Astrocyte of the hippocampus (primary cell): ENCODE measurements at regions not wholly inside any gene's neighbourhood (a gene's known extent, or its start where the extent isn't known, plus 50 kb on each side); places are given as distances from the start of the nearest gene placed in this dataset.
"Not testable (repeated sequence)": the region's sequence is repeated elsewhere in the genome, so short reads cannot be mapped to it uniquely, and the experiment has no call there.

Source experiments
- DNase-seq: peaks from one replicate; pipeline ENCODE4 v3.0.0; 2011; ENCODE audit warnings: low read depth, low spot score

DNA sequence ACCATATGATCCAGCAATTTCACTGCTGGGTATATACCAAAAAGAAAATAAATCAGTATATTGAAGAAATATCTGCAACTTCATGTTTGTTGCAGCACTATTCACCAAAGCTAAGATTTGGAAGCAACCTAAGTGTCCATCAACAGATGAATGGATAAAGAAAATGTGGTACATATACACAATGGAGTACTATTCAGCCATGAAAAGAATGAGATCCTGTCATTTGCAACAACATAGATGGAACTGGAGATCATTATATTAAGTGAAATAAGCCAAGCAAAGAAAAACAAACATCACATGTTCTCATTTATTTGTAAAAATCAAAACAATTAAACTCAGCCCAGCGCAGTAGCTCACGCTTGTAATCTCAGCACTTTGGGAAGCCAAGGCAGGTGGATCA, 184.4 kb upstream of the NR5A2 start:
- not testable (repeated sequence) for DNase-seq

DNA sequence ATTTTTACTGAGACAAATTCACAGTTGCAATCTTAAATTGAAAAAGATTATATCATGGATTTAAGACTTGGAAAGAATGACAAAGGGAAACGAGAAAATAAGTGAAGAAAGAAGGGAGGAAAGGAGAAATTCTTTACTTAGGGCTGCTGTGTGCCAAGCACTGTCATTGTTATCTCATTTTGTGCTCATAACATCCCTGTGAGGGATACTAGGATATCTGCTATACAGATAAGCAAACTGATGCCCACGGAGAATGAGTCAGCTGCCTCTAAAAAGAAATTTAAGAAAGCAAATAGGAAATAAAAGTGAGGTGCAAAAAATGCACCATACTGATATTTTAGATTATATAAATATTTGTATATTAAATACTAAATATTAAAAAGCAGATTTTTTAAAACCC, 183.6 kb upstream of the NR5A2 start:
- DNase-seq, result no peak

DNA sequence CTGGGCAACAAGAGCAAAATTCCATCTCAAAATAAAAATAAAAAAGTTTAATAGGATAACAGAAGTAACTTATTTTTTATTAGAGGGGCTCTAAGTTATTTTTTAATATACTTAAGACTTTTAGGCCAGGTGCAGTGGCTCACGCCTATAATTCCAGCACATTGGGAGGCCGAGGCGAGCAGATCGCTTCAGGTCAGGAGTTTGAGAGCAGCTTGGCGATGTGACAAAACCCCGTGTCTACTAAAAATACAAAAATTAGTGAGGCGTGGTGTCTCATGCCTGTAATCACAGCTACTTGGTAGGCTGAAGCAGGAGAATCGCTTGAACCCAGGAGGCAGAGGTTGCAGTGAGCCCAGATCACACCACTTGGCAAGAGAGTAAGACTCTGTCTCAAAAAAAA, 180.5 kb upstream of the NR5A2 start:
- no peak for DNase-seq

DNA sequence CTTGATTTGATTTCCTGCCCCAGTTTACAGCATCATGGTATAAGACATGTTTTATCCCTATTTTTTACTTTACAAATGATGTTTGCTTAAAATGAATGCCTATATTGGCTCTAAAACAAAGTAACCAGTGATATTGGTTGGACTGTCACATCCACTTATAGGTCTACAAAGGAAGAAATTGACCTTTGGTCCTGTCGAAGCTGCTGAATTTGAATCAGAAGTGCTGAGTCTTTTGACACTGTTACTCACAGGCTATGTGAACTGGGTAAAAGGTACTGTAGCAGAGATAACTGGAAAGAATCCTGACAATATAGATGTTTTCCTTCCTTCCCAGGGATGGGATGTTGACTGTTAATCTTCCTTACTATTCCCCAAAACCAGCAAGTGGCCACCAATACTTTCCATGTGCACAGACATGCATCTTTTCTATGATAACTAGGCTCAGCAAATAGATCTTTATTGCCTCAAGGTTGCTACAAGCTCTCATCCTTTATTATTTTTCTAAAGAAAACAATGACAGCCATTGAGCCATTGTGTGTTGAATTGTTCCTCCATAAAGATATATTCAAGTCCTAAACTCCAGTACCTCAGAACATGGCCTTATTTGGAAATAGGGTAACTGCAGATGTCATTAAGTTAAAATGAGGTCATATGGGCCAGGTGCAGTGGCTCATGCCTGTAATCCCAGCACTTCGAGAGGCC, 175.9 kb upstream of the NR5A2 start:
- no peak for DNase-seq

DNA sequence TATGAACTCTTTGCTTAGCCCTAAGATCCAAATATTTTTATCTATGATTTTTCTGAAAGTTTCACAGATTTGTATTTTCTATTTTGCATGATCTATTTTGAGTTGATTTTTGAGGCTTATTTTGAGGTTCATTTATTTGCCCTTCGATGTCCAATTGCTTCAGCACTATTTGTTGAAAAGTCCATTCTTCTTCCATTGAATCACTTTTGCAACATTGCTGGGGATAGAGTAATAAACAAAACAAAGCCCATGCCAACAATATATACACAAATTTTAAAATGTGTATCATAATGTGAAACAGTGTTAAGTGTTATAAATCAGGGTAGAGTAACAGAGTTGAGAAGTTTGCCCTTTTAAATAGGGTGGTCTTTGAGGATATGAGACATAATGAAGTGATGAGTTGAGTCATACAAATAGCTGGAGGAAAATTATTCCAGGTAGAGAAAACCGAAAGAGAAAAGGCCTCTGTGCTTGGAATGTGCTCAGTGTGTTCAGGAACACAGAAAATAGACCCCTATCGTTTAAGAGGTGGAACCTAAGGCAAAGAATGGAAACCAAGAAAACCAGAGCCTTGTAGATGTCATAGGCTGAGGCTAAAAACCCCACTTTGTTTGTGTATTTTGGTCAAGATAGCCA, 172.7 kb upstream of the NR5A2 start:
- DNase-seq, result no peak

DNA sequence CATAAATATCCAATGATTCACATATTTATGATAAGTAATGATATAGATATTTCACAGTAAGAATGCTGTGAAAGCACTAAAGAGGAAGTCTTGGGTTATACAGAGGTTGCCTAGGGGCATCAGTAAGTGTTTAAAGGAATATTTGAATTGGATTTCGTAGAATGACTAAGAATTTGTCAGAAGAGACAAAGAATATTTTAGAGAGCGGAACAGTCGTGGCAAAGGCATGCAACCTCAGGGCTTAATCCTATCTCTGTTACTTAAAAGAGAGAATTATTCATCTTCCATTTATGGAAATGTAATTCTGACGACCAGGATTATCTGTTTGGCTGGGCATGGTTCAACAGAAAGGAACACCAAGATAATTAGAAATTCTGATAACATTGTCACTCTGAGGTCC, 171.9 kb upstream of the NR5A2 start:
- DNase-seq, result no peak

DNA sequence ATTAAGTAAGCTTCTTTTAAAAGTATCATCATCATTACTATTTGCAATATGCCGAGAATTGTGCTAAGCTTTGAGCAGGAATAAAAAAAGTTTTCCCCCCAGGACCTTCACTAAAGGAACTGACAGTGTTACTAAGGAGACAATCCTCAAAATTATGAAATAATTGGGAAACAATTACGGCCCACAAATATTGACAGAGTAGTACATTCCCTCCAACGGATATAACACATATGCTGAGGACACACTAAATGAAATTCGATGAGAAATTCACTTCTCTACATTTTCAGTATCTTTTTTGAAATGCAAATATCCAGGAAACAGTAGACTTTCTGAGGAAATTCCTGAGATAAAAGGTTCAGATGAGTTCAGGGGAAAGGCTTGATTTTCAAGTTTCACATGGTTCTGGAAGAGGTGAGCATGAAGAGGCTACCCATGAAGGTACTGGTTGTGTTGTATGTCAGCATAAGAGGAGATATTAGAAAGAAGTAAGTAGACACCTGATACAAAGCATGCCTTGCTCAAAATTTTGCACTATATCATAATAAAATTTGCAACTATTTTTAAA, 171.2 kb upstream of the NR5A2 start:
- DNase-seq, result no peak

DNA sequence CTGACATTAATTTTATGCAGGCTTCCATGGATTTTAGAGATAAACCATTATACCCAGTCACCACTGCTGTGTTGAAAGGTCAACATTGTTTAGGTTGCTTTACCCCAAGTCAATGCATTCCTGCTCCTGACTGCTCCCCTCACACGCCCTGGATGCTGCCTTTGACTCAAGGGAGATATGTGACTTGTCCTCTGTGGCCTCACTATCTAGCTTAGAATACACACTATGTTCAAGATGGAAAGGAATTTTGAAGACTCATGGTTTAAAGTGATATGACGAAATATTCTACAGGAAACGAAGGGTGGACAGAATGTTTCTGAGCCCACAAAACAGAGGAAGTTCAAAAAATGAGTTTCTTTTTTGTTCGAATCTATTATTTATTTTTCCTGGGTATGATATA, 170.4 kb upstream of the NR5A2 start:
- no peak for DNase-seq

DNA sequence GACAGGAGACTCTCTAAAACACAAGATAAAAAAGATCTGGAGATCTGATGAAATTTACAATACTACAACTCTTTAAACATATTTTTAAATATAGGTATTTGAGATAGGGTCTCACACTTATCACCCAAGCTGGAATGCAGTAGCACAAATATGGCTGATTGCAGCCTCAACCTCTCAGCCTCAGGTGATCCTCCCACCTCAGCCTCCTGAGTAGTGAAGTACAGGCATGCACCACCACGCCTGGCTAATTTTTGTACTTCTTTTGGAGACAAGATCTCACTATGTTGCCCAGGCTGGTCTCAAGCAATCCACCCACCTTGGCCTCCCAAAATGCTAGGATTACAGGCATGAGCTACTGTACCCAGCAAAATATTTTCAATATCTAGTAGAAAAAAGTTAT, 170.0 kb upstream of the NR5A2 start:
- DNase-seq, result no peak

DNA sequence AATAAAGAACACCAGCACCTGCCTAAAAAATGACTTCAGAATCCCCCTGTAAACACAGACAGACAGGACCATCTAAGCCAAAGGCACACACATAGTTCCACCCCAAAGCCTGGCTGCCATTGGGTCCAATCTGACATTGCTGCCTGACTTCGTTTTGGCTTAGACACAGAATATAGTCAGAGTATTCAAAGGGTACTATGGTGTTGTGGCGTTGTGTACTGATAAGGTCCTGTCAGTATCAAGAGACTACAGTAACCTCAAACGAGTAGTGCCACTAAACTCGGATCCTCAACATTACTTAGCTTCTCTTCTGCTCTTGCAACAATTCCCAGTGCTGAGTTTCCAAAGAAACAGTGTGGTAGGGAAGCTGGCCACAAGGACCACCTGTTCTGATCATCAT, 169.3 kb upstream of the NR5A2 start:
- no peak for DNase-seq

DNA sequence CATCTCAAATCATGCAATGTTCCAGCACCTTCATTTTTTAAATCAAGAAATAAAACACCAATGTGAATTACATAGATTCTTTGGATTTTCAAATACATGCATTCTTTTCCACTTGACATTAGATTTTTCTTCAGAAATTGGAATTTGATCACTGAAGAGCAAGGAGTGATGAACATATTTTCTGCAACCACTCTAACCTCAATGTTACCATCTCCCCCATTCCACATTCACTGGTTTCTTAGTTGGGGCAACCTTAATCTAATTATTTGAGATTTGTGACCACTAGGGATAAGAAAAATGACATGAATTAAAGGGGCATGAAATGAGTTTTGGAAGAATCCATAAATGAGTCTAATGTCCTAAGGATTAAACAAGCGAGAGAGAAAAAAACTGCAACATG, 168.7 kb upstream of the NR5A2 start:
- no peak for DNase-seq

DNA sequence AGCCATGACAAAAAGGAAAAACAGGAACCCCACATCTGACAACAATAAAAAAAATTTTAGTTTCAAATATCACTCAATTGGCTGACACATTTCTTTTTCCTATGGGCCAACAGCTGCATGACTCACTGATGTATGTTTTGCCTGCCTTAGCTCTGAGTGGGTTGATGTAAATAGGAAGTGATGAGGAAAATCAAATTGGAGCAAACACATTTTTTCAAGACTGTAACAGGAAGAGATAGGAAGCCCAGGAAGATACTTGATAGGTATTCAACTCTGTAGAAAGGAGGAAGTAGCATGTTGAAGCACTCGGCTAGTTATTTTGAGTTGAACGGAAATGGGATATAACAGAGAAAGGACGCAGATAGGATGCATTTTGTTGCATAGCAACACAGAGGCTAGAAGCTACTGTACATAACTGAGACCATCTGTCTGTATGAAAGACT, 168.0 kb upstream of the NR5A2 start:
- peak; percentile 7 for DNase-seq

DNA sequence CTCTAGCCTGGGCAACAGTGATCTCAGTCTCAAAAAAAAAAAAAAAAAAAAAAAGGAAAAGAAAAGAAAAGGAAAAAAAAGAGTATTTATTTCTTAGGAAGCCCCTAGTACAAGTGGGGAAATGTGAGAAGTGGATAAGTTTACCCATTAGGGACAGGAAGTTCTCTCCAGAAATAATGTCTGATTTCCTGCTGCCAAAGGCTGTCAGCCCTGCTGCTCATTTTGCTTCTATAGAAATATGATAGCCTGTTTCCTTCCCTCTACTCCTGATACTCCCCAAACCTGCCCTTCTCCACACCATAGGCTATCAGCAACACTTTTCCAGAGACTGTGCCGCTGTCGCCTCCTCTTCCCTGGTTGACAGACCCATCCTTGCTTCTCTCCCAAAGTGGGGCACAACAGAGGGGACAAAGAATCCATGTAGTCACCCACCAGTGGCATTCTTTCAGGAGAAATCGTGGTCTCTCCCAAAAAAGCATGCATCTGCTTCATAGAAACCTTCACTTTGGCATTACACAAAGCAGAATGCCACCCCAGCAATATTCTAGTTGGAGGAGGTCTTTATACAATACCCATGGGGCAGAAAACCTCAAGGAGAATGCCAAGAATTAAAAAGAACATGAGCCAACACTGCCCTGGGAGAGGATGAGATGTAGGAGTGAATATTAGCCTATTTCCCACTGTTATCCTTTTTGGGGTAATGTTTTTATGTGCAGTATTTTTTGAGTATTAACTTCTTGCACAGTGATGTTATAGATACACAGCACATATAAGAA, 166.3 kb upstream of the NR5A2 start:
- no peak for DNase-seq

DNA sequence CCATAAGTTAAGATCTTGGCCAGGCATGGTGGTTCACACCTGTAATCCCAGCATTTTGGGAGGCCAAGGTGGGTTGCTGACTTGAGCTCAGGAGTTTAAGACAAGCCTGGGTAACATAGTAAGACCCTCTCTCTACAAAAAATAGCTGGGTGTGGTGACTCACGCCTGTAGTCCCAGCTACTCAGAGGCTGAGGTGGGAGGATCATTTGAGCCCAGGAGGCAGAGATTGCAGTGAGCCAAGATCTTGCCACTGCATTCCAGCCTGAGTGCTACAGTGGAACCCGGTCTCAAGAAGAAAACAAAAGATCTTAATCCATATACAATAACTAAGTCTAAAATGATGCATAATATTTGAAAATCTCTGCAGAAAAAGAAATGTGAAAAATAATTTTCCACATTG, 165.5 kb upstream of the NR5A2 start:
- DNase-seq, result no peak

DNA sequence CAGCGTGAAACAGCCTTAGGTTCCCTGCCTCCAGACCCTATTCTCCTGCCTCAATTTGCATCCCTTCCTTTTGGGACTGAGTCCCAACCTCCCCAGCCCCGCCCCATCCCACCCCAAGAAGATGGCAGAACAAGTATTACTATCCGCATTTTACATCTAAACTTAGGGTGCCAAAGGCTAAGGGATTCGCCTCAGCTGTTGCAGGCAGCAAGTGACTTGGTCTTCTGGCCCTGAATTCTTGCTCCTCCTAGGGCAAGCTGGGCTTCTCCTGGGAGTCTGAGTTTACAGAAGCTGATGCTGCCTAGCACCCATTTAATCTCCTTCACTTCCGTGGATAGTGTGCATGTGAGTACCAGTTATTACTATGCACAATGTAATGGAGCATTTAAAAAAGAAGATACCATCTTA, 161.3 kb upstream of the NR5A2 start:
- DNase-seq, result no peak

DNA sequence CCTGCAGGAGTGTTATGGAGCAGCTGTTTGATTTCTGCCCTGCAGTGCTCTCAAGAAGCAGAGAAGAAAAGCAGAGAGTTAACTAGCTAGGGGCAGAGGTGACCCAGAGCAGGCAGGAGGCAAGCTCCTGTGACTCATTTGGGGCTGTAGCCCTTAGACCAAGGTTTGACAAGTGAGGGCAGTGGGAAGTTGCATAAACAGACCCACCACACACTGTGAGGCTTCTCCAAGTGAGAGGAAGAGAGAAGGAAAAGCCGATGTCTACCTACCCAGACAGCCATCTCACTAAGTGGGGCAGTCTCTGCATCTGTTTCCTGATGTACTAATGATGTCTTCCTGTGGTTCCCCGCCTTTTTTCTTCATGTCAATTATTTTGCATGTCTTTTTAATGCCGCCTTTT, 159.9 kb upstream of the NR5A2 start:
- DNase-seq, result peak; percentile 7

DNA sequence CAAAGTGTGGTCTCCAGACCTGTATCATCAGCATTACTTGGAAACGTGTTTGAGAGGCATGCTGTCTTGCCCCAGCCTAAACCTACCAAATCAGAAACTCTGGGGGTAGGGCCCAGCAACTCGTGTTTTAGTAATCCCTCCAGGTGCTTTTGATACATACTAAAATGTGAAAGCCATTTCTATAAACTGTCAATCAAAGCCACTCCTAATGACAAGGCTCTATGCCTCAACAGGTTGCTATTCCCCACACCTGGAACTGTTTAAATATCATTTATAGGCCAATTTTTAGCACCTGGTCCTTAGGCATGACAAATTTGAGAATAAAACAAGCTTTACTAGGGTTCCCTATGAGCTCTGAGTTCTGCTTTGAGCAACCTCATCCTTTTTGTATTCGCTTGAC, 158.7 kb upstream of the NR5A2 start:
- no peak for DNase-seq

DNA sequence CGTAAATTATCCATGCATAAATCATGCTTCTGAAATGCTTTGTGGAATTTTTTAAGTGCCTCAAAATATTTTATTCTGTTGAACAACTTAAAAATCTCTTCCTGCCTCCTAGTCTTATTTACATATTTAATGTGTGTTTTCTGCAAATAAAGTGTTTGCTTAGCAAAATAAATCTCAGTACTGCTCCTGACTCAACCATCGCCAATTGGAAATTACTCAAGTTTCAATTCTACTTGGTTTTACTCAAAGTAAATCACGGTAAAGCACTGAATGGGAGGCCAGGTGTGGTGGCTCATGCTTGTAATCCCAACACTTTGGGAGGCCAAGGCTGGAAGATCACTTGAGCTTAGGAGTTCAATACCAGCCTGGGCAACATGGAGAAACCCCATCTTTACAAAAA, 152.2 kb upstream of the NR5A2 start:
- no peak for DNase-seq

DNA sequence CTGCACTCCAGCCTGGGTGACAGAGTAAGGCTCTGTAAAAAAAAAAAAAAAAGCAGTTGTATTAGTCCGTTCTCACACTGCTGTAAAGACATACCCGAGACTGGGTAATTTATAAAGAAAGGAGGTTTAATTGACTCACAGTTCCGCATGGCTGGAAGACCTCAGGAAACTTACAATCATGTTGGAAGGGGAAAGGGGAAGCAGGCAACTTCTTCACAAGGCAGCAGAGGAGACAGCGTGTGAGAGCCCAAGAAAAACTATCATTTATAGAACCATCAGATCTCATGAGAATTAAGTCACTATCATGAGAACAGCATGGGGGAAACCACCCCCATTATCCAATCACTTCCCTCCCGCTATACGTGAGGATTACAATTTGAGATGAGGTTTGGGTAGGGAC, 151.7 kb upstream of the NR5A2 start:
- no peak for DNase-seq

DNA sequence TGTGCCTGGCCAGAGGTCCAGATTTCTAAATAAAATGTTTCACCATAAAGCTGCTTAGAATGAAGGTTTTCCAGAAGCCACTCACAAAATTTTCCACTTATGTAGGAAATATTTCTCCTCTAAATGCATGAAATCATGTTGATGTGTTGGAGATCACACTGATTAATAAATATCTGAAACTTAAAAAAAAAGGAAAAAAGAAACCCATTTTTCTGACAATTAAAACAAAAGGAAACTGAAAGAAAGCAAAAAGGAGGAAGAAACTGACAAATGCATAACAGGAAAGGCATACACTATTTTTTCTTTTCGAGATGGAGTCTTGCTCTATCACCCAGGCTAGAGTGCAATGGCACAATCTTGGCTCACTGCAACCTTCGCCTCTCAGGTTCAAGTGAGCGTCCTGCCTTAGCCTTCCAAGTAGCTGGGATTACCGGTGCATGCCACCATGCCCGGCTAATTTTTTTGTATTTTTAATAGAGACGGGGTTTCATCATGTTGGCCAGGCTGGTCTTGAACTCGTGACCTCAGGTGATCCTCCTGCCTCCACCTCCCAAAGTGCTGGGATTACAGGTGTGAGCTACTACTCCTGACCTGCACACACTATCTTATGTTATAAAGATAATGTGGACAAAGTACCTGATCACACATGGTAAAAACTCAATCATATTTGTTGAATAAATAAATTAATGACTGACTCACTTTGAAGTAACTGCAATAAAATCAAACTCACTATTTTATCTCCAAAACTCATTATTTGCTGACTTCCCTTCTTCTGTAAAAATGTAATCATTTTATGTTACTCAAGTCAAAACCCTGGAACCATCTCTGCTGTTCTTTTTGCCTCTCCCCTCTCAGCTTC, 149.8 kb upstream of the NR5A2 start:
- DNase-seq, result no peak

DNA sequence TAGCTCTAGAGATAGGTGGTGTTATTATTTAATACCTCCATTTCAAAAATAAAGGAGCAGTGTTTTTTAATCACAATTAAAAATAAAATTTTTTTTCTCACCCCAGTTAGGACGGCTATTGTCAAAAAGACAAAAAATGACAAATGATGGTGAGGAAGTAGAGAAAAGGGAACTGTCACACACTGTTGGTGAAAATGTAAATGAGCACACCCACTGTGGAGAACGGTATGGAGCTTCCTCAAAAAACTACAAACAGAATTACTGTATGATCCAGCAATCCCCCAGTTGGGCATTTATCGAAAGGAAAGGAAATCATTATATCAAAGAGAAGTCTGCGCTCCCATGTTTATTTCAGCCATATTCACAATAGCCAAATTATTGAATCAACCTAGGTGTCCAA, 148.7 kb upstream of the NR5A2 start:
- DNase-seq, result no peak

DNA sequence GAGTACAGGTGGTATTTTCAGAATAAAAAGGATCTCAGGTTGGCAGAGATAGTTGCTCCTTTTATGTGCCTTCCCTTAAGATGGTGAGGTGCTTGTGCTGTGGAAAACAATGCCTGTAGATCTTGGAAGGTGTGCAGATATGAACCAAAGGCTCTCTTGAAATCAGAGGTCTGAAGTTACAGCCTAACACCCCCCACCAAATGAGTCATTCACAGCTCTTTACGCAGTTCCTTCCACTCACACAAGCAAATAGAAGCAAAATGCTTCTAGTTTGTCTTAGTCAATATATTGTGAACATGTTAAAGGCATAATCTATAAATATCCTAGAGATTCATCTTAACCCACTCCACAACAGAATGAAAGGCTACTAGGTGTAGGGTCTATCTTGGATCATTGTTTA, 128.9 kb upstream of the NR5A2 start:
- peak; percentile 14 for DNase-seq
